Bronchial epithelial cell (primary cell): ENCODE measurements at regions not wholly inside any gene's neighbourhood (a gene's known extent, or its start where the extent isn't known, plus 50 kb on each side); places are given as distances from the start of the nearest gene placed in this dataset.

Experiments
- DNase-seq: peaks from one replicate; pipeline ENCODE4 v3.0.0-alpha.2; 2010; ENCODE audit warnings: low read depth
- FAIRE-seq: peaks from 2 replicates; lab custom pipeline; 2011; peaks lifted over from hg19 to GRCh38; lab: Jason Lieb, UNC
- H3K27me3 ChIP-seq: 2 replicates; pipeline ENCODE4 v1.5.1; 2011; ENCODE audit warnings: low read length; ENCODE audit not compliant: control insufficient read depth, insufficient read depth
- H3K36me3 ChIP-seq: 2 replicates; pipeline ENCODE4 v1.5.1; 2011; ENCODE audit warnings: low read length; ENCODE audit not compliant: control insufficient read depth, insufficient read depth
- H3K4me3 ChIP-seq: 2 replicates; pipeline ENCODE4 v1.5.1; 2011; ENCODE audit warnings: mild to moderate bottlenecking, low read depth, low read length, control low read depth
- TF ChIP-seq, protein P1 (sequence below): IDR thresholded peaks from 2 replicates; pipeline ENCODE4 v1.5.1; 2011; ENCODE audit warnings: mild to moderate bottlenecking, moderate library complexity, low read length, control low read depth, inconsistent platforms; ENCODE audit not compliant: insufficient read depth, severe bottlenecking

DNA sequence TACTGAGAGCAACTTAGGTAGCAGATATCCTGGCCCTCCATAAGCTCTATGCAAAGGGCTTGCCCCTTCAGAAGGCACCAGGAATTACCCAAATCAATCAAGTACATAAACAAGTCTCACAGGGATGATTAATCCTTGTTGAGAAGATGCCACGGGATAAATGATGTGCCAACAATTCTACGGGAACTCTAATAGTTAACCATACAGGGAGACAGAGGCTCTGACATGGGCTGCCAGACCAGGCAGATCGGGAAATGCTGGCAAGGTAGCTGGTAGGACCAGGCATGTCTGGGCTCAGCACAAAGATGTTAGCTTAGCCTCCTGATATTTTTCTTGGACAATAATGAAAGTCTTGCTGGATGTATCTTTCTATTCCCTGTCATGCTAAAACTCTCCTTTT lies 249.3 kb upstream of the THBS1 start:
- FAIRE-seq: no peak
- peak; percentile 91 for DNase-seq
- TF ChIP-seq, protein P1, sequence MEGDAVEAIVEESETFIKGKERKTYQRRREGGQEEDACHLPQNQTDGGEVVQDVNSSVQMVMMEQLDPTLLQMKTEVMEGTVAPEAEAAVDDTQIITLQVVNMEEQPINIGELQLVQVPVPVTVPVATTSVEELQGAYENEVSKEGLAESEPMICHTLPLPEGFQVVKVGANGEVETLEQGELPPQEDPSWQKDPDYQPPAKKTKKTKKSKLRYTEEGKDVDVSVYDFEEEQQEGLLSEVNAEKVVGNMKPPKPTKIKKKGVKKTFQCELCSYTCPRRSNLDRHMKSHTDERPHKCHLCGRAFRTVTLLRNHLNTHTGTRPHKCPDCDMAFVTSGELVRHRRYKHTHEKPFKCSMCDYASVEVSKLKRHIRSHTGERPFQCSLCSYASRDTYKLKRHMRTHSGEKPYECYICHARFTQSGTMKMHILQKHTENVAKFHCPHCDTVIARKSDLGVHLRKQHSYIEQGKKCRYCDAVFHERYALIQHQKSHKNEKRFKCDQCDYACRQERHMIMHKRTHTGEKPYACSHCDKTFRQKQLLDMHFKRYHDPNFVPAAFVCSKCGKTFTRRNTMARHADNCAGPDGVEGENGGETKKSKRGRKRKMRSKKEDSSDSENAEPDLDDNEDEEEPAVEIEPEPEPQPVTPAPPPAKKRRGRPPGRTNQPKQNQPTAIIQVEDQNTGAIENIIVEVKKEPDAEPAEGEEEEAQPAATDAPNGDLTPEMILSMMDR: no peak
- no peak overlapping the region for H3K4me3 ChIP-seq
- no peaks in the 10 kb centered on the region for H3K36me3 ChIP-seq
- H3K27me3 ChIP-seq: no peaks in the 10 kb centered on the region

DNA sequence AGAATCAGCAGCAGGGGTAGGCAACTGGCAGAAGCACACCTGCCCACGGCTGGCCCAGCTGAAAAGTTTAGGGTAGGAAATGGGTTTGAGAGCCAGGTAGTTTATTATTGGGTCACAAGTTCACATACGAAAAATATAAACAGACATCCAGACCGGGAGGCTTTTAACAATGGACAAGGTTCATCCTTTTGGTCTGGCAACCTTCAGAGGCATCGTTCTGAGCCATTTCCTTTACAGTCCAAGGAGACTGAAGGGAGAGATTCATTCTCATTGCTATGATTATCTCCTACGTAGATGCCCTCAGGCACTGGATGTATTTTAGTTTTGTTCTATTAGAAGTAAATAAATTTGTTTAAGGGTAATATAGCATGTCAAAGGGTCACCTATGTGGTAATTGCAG lies 248.0 kb upstream of the THBS1 start:
- H3K4me3 ChIP-seq: no peak overlapping the region
- FAIRE-seq: no peak
- TF ChIP-seq, protein P1: no peak
- DNase-seq: no peak
- H3K27me3 ChIP-seq: no peaks in the 10 kb centered on the region
- no peaks in the 10 kb centered on the region for H3K36me3 ChIP-seq

DNA sequence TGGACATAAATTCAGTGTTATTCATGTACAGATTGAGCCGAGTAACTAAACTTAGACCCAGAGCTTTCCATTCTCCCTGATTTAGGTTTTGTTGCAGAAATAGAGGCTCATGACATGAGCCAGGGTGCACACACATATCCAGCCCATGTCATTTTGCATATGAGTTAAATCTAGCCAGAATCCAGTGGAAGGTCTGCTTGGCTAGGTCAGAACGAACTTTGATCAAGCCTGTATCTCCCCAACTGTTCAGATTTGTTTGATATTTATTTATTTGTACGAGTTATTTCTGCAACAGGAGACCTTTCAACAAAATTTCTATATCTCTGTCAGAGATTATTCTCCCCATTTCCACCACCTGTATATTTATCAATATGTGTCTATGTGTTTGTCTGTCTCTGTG lies 247.5 kb upstream of the THBS1 start:
- FAIRE-seq (no peak), DNase-seq (no peak)
- TF ChIP-seq, protein P1: no peak
- no peaks in the 10 kb centered on the region for H3K27me3 ChIP-seq
- H3K36me3 ChIP-seq: no peaks in the 10 kb centered on the region
- H3K4me3 ChIP-seq: no peak overlapping the region

DNA sequence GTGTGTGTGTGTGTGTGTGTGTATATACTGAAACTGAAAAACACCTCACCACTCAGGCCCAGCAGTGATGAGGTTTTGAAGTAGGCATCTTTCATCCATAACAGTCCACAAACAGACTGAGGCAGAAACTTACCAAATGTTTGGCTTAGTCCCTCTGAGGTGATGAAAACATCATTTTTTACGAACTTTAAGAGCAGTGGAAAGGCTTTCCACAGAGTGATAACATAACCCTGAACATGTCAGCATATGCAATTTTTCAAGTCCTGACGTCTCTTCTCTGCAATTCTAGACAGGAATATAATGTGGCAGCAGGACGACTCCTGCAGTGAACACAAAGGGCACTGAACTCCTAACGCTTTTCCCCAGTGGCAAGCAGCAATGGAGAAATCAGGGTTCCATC lies 247.0 kb upstream of the THBS1 start:
- no peaks in the 10 kb centered on the region for H3K36me3 ChIP-seq
- TF ChIP-seq, protein P1: no peak
- H3K4me3 ChIP-seq: no peak overlapping the region
- FAIRE-seq (no peak), DNase-seq (no peak)
- no peaks in the 10 kb centered on the region for H3K27me3 ChIP-seq

DNA sequence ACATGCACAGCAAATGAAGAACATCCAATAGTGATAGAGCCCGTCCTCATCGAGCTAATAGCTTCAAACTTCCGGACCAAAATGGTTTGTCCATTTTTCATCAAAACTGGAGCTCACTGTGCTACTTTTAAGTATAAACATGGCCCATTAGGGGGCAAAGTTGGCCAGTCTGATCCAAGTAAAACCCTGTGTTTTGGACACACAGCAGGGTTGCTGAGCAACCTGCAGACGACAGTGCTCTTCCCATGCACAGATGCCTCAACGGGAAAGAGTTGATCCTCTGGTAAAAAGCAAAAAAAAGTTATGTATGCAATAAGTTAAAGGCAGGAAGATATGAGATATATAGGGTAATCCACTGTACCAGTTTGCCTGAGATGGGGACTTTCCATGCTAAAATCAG lies 244.0 kb upstream of the THBS1 start:
- TF ChIP-seq, protein P1: no peak
- DNase-seq (no peak), FAIRE-seq (no peak)
- H3K4me3 ChIP-seq: no peak overlapping the region
- no peaks in the 10 kb centered on the region for H3K36me3 ChIP-seq
- no peaks in the 10 kb centered on the region for H3K27me3 ChIP-seq

DNA sequence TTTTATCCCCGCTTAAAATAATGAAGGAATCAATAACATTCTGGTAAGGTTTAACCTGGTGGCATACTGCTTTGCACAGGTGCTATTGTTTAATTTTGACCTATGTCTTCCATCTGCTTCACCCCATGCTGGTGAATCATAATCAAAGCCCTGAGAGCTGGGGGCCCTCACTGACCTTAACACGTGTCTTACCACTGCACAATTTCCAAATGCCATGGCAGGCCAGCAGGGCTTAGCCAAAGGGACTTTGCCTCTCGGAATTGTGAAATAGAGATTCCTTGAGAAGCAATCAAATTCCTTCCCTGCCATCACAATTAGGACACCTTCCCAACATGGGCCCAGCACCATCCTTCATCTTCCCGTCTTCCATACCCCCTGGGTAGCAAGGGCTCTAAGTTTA lies 242.6 kb upstream of the THBS1 start:
- TF ChIP-seq, protein P1: no peak
- FAIRE-seq: no peak
- DNase-seq: no peak

More for the DNA sequence above, 242.6 kb upstream of the THBS1 start:
- Histone ChIP-seq H3K4me3 (no peak overlapping the region), H3K27me3 (no peaks in the 10 kb centered on the region), H3K36me3 (no peaks in the 10 kb centered on the region)
